ENCODE measurements at regions not wholly inside any gene's neighbourhood (a gene's known extent, or its start where the extent isn't known, plus 50 kb on each side); places are given as distances from the start of the nearest gene placed in this dataset.

- H3K4me3 Mint-ChIP-seq: no peak overlapping the region
- ATAC-seq: peak; percentile 98
- H3K27ac Mint-ChIP-seq: no peak overlapping the region
- H3K9me3 Mint-ChIP-seq: peaks cover 7% of the 10 kb centered on the region
- TF ChIP-seq PRRX2 (CRISPR knock-in tag; IDR thresholded peaks at IDR 0.05): no peak
- TF ChIP-seq NR2C2 (CRISPR knock-in tag; IDR thresholded peaks at IDR 0.05): no peak
- no peak for TF ChIP-seq ETV6 (CRISPR knock-in tag; IDR thresholded peaks at IDR 0.05)
- no peak for TF ChIP-seq MLX (CRISPR knock-in tag; IDR thresholded peaks at IDR 0.05)
- TF ChIP-seq GABPB1 (CRISPR knock-in tag; IDR thresholded peaks at IDR 0.05): no peak
- no peak for TF ChIP-seq ZNF263 (CRISPR knock-in tag; IDR thresholded peaks at IDR 0.05; ENCODE audit: low read depth)
- no peak for TF ChIP-seq ZNF396 (CRISPR knock-in tag; IDR thresholded peaks at IDR 0.05; ENCODE audit: borderline replicate concordance)
- H3K27me3 Mint-ChIP-seq (ENCODE audit: low read depth): no peaks in the 10 kb centered on the region
- H3K4me1 Mint-ChIP-seq: peaks cover 17% of the 10 kb centered on the region
- H3K36me3 Mint-ChIP-seq: no peaks in the 10 kb centered on the region
- CTCF ChIA-PET: no interaction called here
- DNase-seq (ENCODE audit: low spot score): peak; percentile 15
- POLR2A ChIA-PET: no interaction called here
Observed at GRCh38 chr9:116096853-116097252, 56.7 kb upstream of the PAPPA start.

- peaks cover 17% of the 10 kb centered on the region for H3K4me1 Mint-ChIP-seq
- ChIA-PET POLR2A (no interaction called here), CTCF (interaction anchor here (0.6 kb wide), 1 partner anchor 331 kb away, joined by 4 read pairs; no protein-coding TSS in a partner anchor)
- no peak overlapping the region for H3K4me3 Mint-ChIP-seq
- ATAC-seq: no peak
- DNase-seq (ENCODE audit: low spot score): no peak
- H3K27me3 Mint-ChIP-seq (ENCODE audit: low read depth): no peaks in the 10 kb centered on the region
- no peak overlapping the region for H3K27ac Mint-ChIP-seq
- peaks cover 7% of the 10 kb centered on the region for H3K9me3 Mint-ChIP-seq
- TF ChIP-seq NR2C2 (CRISPR knock-in tag; IDR thresholded peaks at IDR 0.05): no peak
- TF ChIP-seq ZNF396 (CRISPR knock-in tag; IDR thresholded peaks at IDR 0.05; ENCODE audit: borderline replicate concordance): no peak
- TF ChIP-seq IRF1 (CRISPR knock-in tag; IDR thresholded peaks at IDR 0.05): no peak
- no peak for TF ChIP-seq USF2 (CRISPR knock-in tag; IDR thresholded peaks at IDR 0.05)
- no peak for TF ChIP-seq CBFB (CRISPR knock-in tag; IDR thresholded peaks at IDR 0.05; ENCODE audit: low read depth)
- H3K36me3 Mint-ChIP-seq: no peaks in the 10 kb centered on the region
Observed at GRCh38 chr9:116098476-116098875, 55.1 kb upstream of the PAPPA start.

GRCh38 chr9:116099821-116100220, 53.8 kb upstream of the PAPPA start:
- Mint-ChIP-seq H3K27ac (no peak overlapping the region), H3K36me3 (no peaks in the 10 kb centered on the region), H3K4me3 (no peak overlapping the region), H3K4me1 (peaks cover 17% of the 10 kb centered on the region), H3K9me3 (peaks cover 7% of the 10 kb centered on the region), H3K27me3 (ENCODE audit: low read depth) (no peaks in the 10 kb centered on the region)
- ChIA-PET CTCF (no interaction called here), POLR2A (no interaction called here)
- no peak for DNase-seq (ENCODE audit: low spot score)
- ATAC-seq: no peak
- TF ChIP-seq OVOL2 (CRISPR knock-in tag; IDR thresholded peaks at IDR 0.05; ENCODE audit: borderline replicate concordance) (no peak), ATF2 (CRISPR knock-in tag; IDR thresholded peaks at IDR 0.05; ENCODE audit: borderline replicate concordance, low read depth) (no peak), TEAD4 (CRISPR knock-in tag; IDR thresholded peaks at IDR 0.05) (no peak), IRF1 (CRISPR knock-in tag; IDR thresholded peaks at IDR 0.05) (no peak), ZNF425 (CRISPR knock-in tag; conservative IDR thresholded peaks at IDR 0.05) (no peak), CREB1 (CRISPR knock-in tag; IDR thresholded peaks at IDR 0.05) (no peak), ATF6 (CRISPR knock-in tag; IDR thresholded peaks at IDR 0.05) (no peak), E2F1 (CRISPR knock-in tag; IDR thresholded peaks at IDR 0.05) (no peak), SMAD4 (CRISPR knock-in tag; IDR thresholded peaks at IDR 0.05) (no peak), HMGA2 (CRISPR knock-in tag; IDR thresholded peaks at IDR 0.05) (no peak), USF2 (CRISPR knock-in tag; IDR thresholded peaks at IDR 0.05) (no peak), ZNF416 (CRISPR knock-in tag; IDR thresholded peaks at IDR 0.05) (no peak)
